Sigmoid colon (tissue), 6 donors: ENCODE measurements at regions not wholly inside any gene's neighbourhood (a gene's known extent, or its start where the extent isn't known, plus 50 kb on each side); places are given as distances from the start of the nearest gene placed in this dataset.
A peak's percentile ranks its signal among the peaks of the same experiment; 100 is the strongest.

Experiments
- DNase-seq: peaks from one replicate; pipeline ENCODE4 v3.0.0-alpha.2; 2019
- H3K27ac ChIP-seq, 4 donors: fragments of 200-600 bp; sonication (generic); one replicate each; pipeline ENCODE4 v1.5.1; 2016 to 2019; ENCODE audit warnings: mild to moderate bottlenecking in 1 of 4
- H3K27me3 ChIP-seq, 3 donors: fragments of 200-600 bp; sonication (generic); one replicate each; pipeline ENCODE4 v1.5.1; 2019; ENCODE audit warnings: mild to moderate bottlenecking in 1 of 3
- H3K36me3 ChIP-seq, 4 donors: fragments of 200-600 bp; sonication (generic); one replicate each; pipeline ENCODE4 v1.5.1; 2016 to 2019
- H3K4me1 ChIP-seq, 4 donors: fragments of 200-600 bp; sonication (generic); one replicate each; pipeline ENCODE4 v1.5.1; 2017 to 2019
- H3K4me3 ChIP-seq, 4 donors: fragments of 200-600 bp; sonication (generic); one replicate each; pipeline ENCODE4 v1.5.1; 2017 to 2019; ENCODE audit warnings: mild to moderate bottlenecking in 2 of 4, moderate library complexity in 1 of 4
- H3K9me3 ChIP-seq, 4 donors: fragments of 200-600 bp in 3 of 4; sonication (generic) in 3 of 4; one replicate each; pipeline versions ENCODE4 v1.5.1 to v1.6.1; 2013 to 2019
- EP300 ChIP-seq, 4 donors: sonication (generic); formaldehyde crosslinking; IDR thresholded peaks; one replicate each; pipeline ENCODE4 v1.6.1; 2017; ENCODE audit warnings: antibody characterized with exemption in 4 of 4
- POLR2A ChIP-seq, 2 donors: fragments of 450-650 bp; IDR thresholded peaks; one replicate each; pipeline ENCODE4 v1.6.1; 2016; ENCODE audit warnings: antibody characterized with exemption in 2 of 2, mild to moderate bottlenecking in 2 of 2, moderate library complexity in 2 of 2
- POLR2AphosphoS5 ChIP-seq, 4 donors: sonication (generic); formaldehyde crosslinking; IDR thresholded peaks; one replicate each; pipeline ENCODE4 v1.6.1; 2017; ENCODE audit warnings: antibody characterized with exemption in 4 of 4
- WGBS, 2 donors: extraction: QIAGEN DNeasy Blood & Tissue Kit; methylation state at CpG; one replicate each; pipeline ENCODE4 v1.1.7; 2013; 5-methylcytosine and 5-hydroxymethylcytosine counted together
- intact Hi-C: fragments of 100-400 bp; cut with DNase I; formaldehyde crosslinking; loops from one replicate; pipeline ENCODE4 v1.15.1; 2023
- TF ChIP-seq, protein P1 (sequence below), 4 experiments: fragments of 450-650 bp in 3 of 4; fragments of 200-600 bp in 1 of 4; IDR thresholded peaks; one replicate each; pipeline ENCODE4 v1.5.1; 2016 to 2019; ENCODE audit warnings: antibody characterized with exemption in 4 of 4, mild to moderate bottlenecking in 3 of 4, moderate library complexity in 2 of 4
- donor health status: healthy with polysubstance abuse.
- donor health status: healthy.

DNA sequence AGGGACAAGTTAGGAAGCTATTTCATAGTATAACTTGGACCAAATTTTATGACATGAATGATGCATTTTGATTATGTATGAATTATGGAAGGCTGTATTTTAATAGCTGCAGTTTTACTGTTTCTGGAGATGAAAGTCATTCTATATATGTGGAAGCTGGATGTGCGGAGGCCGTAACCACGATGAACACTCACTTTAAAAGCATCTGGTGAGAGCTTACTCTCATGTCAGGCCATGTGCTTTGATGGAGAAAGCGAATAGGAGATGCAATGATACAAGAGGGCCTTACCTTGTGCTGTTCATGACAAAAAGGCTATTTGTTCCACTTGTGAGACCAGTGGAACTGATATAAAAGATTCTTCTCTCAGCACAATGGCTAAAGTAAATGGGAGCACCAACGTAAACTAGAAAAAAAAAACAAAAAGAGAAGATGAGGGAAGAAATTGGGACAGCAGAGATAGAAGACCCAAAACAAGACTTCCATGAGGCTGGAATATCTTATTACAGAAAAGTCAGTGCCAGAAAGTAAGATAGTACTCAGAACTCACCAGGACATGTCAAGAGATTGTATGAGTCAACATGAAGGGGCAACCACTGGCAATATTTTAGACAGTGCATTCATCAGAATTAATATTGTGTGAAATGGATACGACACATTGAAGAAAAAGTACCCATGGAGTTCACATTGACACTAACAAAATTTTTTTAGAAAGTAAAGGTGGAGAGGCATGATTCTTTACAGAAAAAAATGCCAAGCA lies 63.3 kb upstream of the GAB1 start:
- Histone ChIP-seq H3K9me3 (peaks cover 0 to 4% (median 0%) of the 10 kb centered on the region in 4 donors), H3K27ac (no peak overlapping the region), H3K36me3 (no peaks in the 10 kb centered on the region), H3K4me1 (no peaks in the 10 kb centered on the region), H3K4me3 (no peak overlapping the region), H3K27me3 (no peaks in the 10 kb centered on the region)
- WGBS, 2 donors, result 94 to 95% methylated on average over 6 of the region's 6 CpGs
- TF ChIP-seq, protein P1, sequence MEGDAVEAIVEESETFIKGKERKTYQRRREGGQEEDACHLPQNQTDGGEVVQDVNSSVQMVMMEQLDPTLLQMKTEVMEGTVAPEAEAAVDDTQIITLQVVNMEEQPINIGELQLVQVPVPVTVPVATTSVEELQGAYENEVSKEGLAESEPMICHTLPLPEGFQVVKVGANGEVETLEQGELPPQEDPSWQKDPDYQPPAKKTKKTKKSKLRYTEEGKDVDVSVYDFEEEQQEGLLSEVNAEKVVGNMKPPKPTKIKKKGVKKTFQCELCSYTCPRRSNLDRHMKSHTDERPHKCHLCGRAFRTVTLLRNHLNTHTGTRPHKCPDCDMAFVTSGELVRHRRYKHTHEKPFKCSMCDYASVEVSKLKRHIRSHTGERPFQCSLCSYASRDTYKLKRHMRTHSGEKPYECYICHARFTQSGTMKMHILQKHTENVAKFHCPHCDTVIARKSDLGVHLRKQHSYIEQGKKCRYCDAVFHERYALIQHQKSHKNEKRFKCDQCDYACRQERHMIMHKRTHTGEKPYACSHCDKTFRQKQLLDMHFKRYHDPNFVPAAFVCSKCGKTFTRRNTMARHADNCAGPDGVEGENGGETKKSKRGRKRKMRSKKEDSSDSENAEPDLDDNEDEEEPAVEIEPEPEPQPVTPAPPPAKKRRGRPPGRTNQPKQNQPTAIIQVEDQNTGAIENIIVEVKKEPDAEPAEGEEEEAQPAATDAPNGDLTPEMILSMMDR (IDR thresholded peaks at IDR 0.05), result no peak
- TF ChIP-seq POLR2A (IDR thresholded peaks at IDR 0.05), result no peak
- TF ChIP-seq EP300 (IDR thresholded peaks at IDR 0.05), result no peak
- TF ChIP-seq POLR2AphosphoS5 (IDR thresholded peaks at IDR 0.05), result no peak
- intact Hi-C loops, result no loop called here
- DNase-seq, result no peak

DNA sequence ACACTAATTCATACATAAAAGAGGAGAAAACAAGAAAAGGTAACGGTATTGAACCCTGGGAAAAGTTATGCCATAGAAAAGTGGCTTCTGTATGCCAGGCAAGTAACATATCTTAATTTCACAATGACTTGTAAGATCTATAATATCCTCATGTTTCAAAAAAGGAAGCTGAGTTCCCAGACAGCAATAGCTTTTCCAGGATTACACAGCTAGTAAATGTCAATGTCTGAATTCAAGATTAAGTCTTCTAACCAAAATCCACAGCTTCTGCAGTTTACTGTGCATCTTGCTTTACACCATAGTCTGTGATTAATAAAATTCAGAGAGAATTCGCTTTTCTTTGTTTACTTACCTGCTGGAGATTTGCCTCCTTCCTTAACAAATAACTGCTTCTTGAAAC lies 55.8 kb upstream of the GAB1 start:
- Histone ChIP-seq H3K27me3 (no peaks in the 10 kb centered on the region), H3K4me3 (no peak overlapping the region), H3K4me1 (peaks cover 0 to 11% (median 7%) of the 10 kb centered on the region in 4 donors), H3K27ac (no peak overlapping the region), H3K9me3 (no peaks in the 10 kb centered on the region), H3K36me3 (no peaks in the 10 kb centered on the region)
- intact Hi-C loops, result no loop called here
- WGBS, 2 donors, result 61 to 78% methylated on average over 2 of the region's 2 CpGs
- no peak for TF ChIP-seq EP300 (IDR thresholded peaks at IDR 0.05)
- no peak for TF ChIP-seq POLR2AphosphoS5 (IDR thresholded peaks at IDR 0.05)
- no peak for DNase-seq

DNA sequence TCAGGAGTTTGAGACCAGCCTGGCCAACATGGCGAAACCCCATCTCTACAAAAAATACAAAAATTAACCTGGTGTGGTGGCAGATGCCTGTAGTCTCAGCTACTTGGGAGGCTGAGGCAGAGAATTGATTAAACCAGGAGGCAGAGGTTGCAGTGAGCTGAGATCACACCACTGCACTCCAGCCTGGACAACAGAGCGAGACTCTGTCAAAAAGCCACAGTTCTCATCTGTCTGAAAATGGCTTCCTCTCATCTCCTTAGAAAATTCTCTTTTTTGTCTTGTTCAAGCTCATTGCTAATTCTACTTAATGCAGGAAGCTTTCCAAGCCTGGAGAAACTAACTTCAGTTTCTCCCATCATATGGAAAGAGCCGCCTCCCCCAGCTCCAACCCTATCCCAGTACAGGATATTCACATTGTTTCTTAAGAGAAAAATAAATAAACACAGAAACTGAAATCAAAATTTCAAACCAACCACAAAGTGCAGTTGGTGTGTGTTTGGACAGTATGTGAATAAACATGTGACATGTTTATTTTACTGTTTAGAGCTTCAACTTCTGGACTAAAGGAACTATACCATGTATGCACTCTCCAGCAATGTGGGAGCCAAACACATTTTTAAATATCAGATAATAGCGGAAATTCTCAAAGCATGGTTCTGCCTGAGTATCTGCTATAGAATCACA lies 55.0 kb upstream of the GAB1 start:
- Histone ChIP-seq H3K9me3 (no peaks in the 10 kb centered on the region), H3K27me3 (no peaks in the 10 kb centered on the region), H3K27ac (no peak overlapping the region), H3K4me1 (peaks cover 0 to 18% (median 15%) of the 10 kb centered on the region in 4 donors), H3K4me3 (no peak overlapping the region), H3K36me3 (no peaks in the 10 kb centered on the region)
- 86 to 92% methylated on average over 4 of the region's 4 CpGs for WGBS, 2 donors
- intact Hi-C loops, result no loop called here
- no peak for DNase-seq
- TF ChIP-seq POLR2AphosphoS5 (IDR thresholded peaks at IDR 0.05) (no peak), POLR2A (IDR thresholded peaks at IDR 0.05) (no peak)

DNA sequence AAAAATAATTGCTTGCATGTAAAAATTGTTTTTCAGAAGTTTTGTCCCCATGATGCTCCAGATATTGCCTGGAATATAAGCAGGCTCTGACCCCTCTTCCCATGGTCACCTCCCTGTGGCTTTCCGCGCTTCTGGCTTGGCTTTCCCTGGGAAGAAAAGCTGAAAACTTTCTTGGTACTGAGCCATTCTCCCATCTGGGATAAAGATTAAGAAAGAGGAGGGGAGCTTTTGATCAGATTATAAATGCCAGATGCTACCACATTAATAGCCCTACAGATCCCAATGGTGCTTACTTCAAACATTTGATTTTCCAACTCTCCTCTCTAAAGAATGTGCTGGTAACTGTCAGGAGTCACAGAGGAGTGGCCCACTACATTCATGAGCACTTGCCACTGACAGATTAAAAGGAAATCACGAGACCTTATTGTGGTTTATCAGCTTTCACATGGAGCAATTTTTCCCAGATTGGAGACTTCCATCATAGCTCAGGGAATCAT lies 54.4 kb upstream of the GAB1 start:
- intact Hi-C loops, result no loop called here
- Histone ChIP-seq H3K27ac (no peak overlapping the region), H3K4me1 (peaks cover 0 to 23% (median 21%) of the 10 kb centered on the region in 4 donors), H3K27me3 (no peaks in the 10 kb centered on the region), H3K9me3 (no peaks in the 10 kb centered on the region), H3K4me3 (no peak overlapping the region), H3K36me3 (no peaks in the 10 kb centered on the region)
- TF ChIP-seq POLR2A (IDR thresholded peaks at IDR 0.05) (no peak), POLR2AphosphoS5 (IDR thresholded peaks at IDR 0.05) (no peak), EP300 (IDR thresholded peaks at IDR 0.05) (no peak)
- TF ChIP-seq, protein P1 (IDR thresholded peaks at IDR 0.05), result no peak
- WGBS, 2 donors, result 80 to 83% methylated on average over 3 of the region's 3 CpGs
- DNase-seq, result no peak

DNA sequence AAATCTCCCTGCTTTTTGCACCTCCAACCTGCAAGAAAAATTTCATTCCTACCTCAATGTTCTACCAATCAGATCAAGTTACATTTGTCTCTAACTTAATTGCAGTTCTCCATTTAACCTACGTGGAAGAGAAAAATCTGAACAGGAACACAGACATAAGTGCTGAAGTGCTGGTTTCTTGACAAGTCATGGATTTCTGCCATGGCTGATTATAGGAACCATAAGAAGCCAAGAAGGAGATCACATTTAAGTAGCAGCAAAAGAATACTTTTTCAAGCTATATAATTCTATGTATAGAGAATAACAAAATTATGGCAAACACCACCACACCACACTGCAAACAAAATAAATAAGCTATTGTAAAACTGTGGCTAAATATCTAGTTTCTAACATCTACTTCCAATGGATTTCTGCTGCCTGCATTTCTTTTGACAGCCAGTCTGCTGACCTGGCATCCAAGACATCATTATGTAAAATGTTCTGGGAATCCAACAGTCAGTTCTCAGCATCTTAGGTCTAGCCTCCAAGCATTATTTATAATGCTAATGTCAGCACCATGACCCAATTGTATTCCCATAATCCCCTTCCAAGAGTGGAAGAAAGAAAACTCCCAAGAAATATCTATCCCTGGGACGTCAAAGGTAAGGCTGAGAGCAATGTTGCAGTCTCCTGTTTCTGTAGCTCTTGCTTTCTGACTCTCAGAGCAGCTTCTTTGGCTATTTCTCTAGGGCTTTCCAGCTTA lies 50.8 kb upstream of the GAB1 start:
- 74 to 79% methylated on average over 2 of the region's 2 CpGs for WGBS, 2 donors
- intact Hi-C loops, result loop anchor here (5.0 kb wide), 1 partner anchor 44 kb away; no protein-coding TSS in a partner anchor
- H3K27ac ChIP-seq, result peak overlapping the region; percentile 60 to 82 (median 66)

More for the DNA sequence above, 50.8 kb upstream of the GAB1 start:
- TF ChIP-seq POLR2AphosphoS5 (IDR thresholded peaks at IDR 0.05), result peak in 2 of 4 donors; percentile 10 to 46
- no peak for TF ChIP-seq EP300 (IDR thresholded peaks at IDR 0.05)
- DNase-seq, result no peak
- Histone ChIP-seq H3K27me3 (no peaks in the 10 kb centered on the region), H3K4me1 (peaks cover 0 to 29% (median 26%) of the 10 kb centered on the region in 4 donors), H3K9me3 (no peaks in the 10 kb centered on the region), H3K4me3 (no peak overlapping the region), H3K36me3 (no peaks in the 10 kb centered on the region)
